OCI-LY7 (cell line): ENCODE measurements at regions not wholly inside any gene's neighbourhood (a gene's known extent, or its start where the extent isn't known, plus 50 kb on each side); places are given as distances from the start of the nearest gene placed in this dataset.

Source experiments
- BruUV-seq: library from RNA; stranded (reverse); fragments of 400-500 nt; replicated peaks from 2 replicates; lab custom pipeline; 2021; lab: Mats Ljungman, UMichigan
- CTCF ChIA-PET: fragments of 300-600 bp; sonication (Branson Sonifier 250); formaldehyde crosslinking; loops from one replicate; lab custom pipeline; 2022; ENCODE audit warnings: antibody characterized with exemption; ENCODE audit not compliant: unreplicated experiment; lab: Charles Lee
- POLR2A ChIA-PET: fragments of 300-600 bp; sonication (Branson Sonifier 250); formaldehyde crosslinking; loops from one replicate; lab custom pipeline; 2022; ENCODE audit warnings: antibody characterized with exemption; lab: Charles Lee
- DNase-seq: peaks from one replicate; pipeline ENCODE4 v3.0.0-alpha.2; 2015; ENCODE audit warnings: low spot score
- H2AFZ ChIP-seq: fragments of 200-600 bp; sonication (generic), shearing (Covaris generic); 2 replicates; pipeline ENCODE4 v1.6.1; 2014; ENCODE audit warnings: mild to moderate bottlenecking, antibody characterized with exemption, low read length, moderate library complexity
- H3K27ac ChIP-seq: fragments of 200-600 bp; sonication (generic); 2 replicates; pipeline ENCODE4 v1.5.1; 2014; ENCODE audit warnings: mixed run types, low read depth, mild to moderate bottlenecking, moderate library complexity, low read length, inconsistent platforms; ENCODE audit not compliant: poor library complexity, severe bottlenecking
- H3K36me3 ChIP-seq: fragments of 200-600 bp; sonication (generic); 2 replicates; pipeline ENCODE4 v1.6.1; 2014; ENCODE audit warnings: mild to moderate bottlenecking, antibody characterized with exemption, low read length, moderate library complexity, mixed read lengths; ENCODE audit not compliant: insufficient read depth
- H3K4me1 ChIP-seq: fragments of 200-600 bp; sonication (generic); 2 replicates; pipeline ENCODE4 v1.5.1; 2014; ENCODE audit warnings: mild to moderate bottlenecking, low read length; ENCODE audit not compliant: insufficient read depth, poor library complexity, severe bottlenecking
- H3K4me2 ChIP-seq: fragments of 200-600 bp; sonication (generic); 2 replicates; pipeline ENCODE4 v1.6.1; 2014; ENCODE audit warnings: mild to moderate bottlenecking, low read length
- H3K4me3 ChIP-seq: fragments of 200-600 bp; sonication (generic); 2 replicates; pipeline ENCODE4 v1.5.1; 2014; ENCODE audit warnings: mild to moderate bottlenecking, low read depth, low read length; ENCODE audit not compliant: poor library complexity, severe bottlenecking
- H3K79me2 ChIP-seq: fragments of 200-600 bp; sonication (generic); 2 replicates; pipeline ENCODE4 v1.6.1; 2016; ENCODE audit warnings: low read depth, mild to moderate bottlenecking, low read length, moderate library complexity, mixed read lengths; ENCODE audit not compliant: insufficient read depth
- H3K9me2 ChIP-seq: fragments of 200-600 bp; sonication (generic); 2 replicates; pipeline ENCODE4 v1.6.1; 2016; ENCODE audit warnings: mild to moderate bottlenecking, low read length, mixed read lengths; ENCODE audit not compliant: insufficient read depth
- H3K9me3 ChIP-seq: fragments of 200-600 bp; sonication (generic); 2 replicates; pipeline ENCODE4 v1.6.1; 2014; ENCODE audit warnings: mild to moderate bottlenecking, mixed run types, low read length, mixed read lengths
- H4K20me1 ChIP-seq: fragments of 200-600 bp; sonication (generic); 2 replicates; pipeline ENCODE4 v1.6.1; 2014; ENCODE audit warnings: mild to moderate bottlenecking, antibody characterized with exemption, low read length, moderate library complexity, mixed read lengths; ENCODE audit not compliant: insufficient read depth
- EZH2phosphoT487 ChIP-seq: fragments of 200-600 bp; sonication (generic); IDR thresholded peaks from 2 replicates; pipeline ENCODE4 v1.6.1; 2018; ENCODE audit warnings: low read depth, borderline replicate concordance, mild to moderate bottlenecking, mixed run types, antibody characterized with exemption, low read length, moderate library complexity, mixed read lengths
- intact Hi-C: fragments of 100-400 bp; cut with micrococcal nuclease; formaldehyde crosslinking; loops from one replicate; pipeline ENCODE4 v1.10.0; 2022; ENCODE audit not compliant: unreplicated experiment
- TF ChIP-seq, protein P1 (sequence below): fragments of 200-600 bp; sonication (generic); conservative IDR thresholded peaks from 2 replicates; pipeline ENCODE4 v1.5.1; 2014; ENCODE audit warnings: mild to moderate bottlenecking, antibody characterized with exemption, low read length, moderate library complexity, mixed read lengths

DNA sequence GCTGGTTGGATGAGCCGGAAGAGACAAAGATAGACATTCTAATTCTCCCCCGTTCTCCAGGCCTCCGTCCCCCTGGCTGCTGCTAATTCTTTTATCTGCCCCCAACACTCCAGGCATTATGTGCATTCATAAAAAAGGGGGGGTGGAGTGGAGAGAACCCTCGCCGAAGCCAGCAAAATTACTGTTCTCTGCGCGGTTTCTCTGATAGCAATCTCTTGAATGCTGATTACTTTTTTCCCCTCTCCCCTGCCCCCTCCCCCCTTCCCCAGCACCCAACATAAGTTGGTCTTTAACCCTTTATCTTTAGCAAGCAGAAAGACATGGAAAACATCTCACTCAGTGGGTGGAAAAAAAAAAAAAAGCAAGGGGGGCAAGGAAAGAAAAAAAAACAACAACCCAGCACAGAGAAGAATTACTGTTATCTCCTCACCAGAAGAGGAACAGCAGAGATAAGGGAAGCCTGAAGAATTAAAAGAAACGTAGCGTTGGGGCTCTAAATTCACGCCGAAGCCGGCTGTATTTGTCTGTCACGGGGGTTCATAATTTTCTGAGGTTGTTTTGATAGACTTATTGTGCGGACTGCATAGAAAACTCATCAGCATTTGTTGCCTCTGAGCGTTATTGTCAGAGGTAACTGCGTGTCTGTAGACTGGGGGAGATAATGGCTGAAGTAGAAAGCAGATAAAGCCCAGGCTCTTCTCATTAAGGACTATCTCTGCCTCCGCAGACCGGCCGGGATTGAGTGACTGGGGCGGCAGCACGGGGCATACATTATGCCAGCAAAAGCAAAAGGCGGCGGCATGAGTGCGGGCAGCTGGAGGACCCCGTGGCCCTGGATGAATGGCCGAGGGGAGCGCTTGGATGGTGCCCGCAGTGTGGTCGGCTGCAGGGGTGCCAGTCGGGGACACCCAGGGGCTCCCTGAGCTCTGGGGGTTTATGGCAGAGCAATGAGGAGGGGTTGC, 126.9 kb downstream of the MRM1 start:
- Histone ChIP-seq H3K27ac (no peak overlapping the region), H3K4me2 (no peak overlapping the region), H4K20me1 (no peaks in the 10 kb centered on the region), H3K4me3 (no peak overlapping the region), H3K9me3 (no peaks in the 10 kb centered on the region), H2AFZ (no peak overlapping the region), H3K9me2 (no peaks in the 10 kb centered on the region), H3K79me2 (no peaks in the 10 kb centered on the region), H3K4me1 (no peaks in the 10 kb centered on the region), H3K36me3 (no peaks in the 10 kb centered on the region)
- POLR2A ChIA-PET = no interaction called here
- TF ChIP-seq, protein P1, sequence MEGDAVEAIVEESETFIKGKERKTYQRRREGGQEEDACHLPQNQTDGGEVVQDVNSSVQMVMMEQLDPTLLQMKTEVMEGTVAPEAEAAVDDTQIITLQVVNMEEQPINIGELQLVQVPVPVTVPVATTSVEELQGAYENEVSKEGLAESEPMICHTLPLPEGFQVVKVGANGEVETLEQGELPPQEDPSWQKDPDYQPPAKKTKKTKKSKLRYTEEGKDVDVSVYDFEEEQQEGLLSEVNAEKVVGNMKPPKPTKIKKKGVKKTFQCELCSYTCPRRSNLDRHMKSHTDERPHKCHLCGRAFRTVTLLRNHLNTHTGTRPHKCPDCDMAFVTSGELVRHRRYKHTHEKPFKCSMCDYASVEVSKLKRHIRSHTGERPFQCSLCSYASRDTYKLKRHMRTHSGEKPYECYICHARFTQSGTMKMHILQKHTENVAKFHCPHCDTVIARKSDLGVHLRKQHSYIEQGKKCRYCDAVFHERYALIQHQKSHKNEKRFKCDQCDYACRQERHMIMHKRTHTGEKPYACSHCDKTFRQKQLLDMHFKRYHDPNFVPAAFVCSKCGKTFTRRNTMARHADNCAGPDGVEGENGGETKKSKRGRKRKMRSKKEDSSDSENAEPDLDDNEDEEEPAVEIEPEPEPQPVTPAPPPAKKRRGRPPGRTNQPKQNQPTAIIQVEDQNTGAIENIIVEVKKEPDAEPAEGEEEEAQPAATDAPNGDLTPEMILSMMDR = no peak
- CTCF ChIA-PET = no interaction called here
- BruUV-seq = no TSS peak
- no peak for DNase-seq
- intact Hi-C loops = no loop called here

DNA sequence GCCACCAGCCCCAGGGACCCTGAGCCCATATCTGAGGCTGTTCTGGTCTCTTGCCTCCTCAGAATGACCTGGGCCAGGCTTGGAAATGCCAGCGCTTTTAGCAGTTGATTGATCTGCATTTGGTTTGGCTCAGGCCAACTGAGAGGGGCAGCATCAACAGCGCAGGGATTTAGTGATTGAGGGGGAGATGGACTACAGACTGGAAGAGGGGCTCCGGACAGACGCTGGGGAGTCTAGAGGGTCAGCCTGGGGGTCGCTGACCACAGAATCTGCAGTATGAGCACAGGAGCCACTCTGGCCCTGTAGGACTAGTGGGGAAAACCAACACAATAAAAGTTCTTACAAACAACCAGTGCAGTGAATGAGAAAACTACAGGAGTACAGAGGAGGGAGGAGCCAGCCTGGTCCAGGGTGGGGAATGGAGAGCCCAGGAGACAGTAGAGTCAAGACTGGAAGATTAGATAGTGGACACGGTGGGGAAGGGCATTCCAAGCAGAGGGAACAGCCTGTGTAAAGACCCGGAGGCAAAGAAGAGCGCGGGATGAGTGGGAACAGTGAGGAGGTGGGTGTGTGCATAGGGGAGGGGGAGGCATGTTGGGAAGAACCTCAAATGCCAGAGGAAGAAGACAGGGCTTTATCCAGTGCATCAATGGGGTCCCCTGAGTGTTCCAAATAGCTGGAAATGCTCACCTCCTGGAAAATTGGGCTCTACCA, 128.9 kb downstream of the MRM1 start:
- Histone ChIP-seq H3K4me2 (no peak overlapping the region), H4K20me1 (no peaks in the 10 kb centered on the region), H3K4me1 (no peaks in the 10 kb centered on the region), H3K36me3 (no peaks in the 10 kb centered on the region), H3K4me3 (no peak overlapping the region), H3K79me2 (no peaks in the 10 kb centered on the region), H3K9me2 (no peaks in the 10 kb centered on the region), H3K27ac (no peak overlapping the region), H2AFZ (no peak overlapping the region), H3K9me3 (no peaks in the 10 kb centered on the region)
- no peak for DNase-seq
- TF ChIP-seq, protein P1 = no peak
- TF ChIP-seq EZH2phosphoT487 = no peak
- no TSS peak for BruUV-seq
- intact Hi-C loops = no loop called here
- POLR2A ChIA-PET = no interaction called here
- CTCF ChIA-PET = no interaction called here
